RWPE2 (cell line): ENCODE measurements at regions not wholly inside any gene's neighbourhood (a gene's known extent, or its start where the extent isn't known, plus 50 kb on each side); places are given as distances from the start of the nearest gene placed in this dataset.

Source experiments
- ATAC-seq: fragments of 200-7000 bp; cut with Tn5 transposase; 3 replicates; pipeline ENCODE4 v1.9.1; 2021; ENCODE audit warnings: low read depth
- DNase-seq: peaks from one replicate; pipeline ENCODE4 v3.0.0-alpha.2; 2020; ENCODE audit warnings: low spot score
- H3K27ac ChIP-seq: fragments of 450-650 bp; 2 replicates; pipeline ENCODE4 v1.5.1; 2017; ENCODE audit warnings: mild to moderate bottlenecking; ENCODE audit not compliant: poor library complexity, severe bottlenecking
- H3K27me3 ChIP-seq: fragments of 250-450 bp; sonication (Bioruptor Pico); 2 replicates; pipeline ENCODE4 v1.5.1; 2021; ENCODE audit warnings: mild to moderate bottlenecking, moderate library complexity; ENCODE audit not compliant: insufficient read depth, poor library complexity, severe bottlenecking
- H3K36me3 ChIP-seq: fragments of 250-450 bp; sonication (Bioruptor Pico); 2 replicates; pipeline ENCODE4 v1.5.1; 2020; ENCODE audit warnings: low read depth, mild to moderate bottlenecking, moderate library complexity
- H3K4me1 ChIP-seq: fragments of 250-450 bp; sonication (Bioruptor Pico); 2 replicates; pipeline ENCODE4 v1.5.1; 2021; ENCODE audit warnings: mild to moderate bottlenecking, moderate library complexity; ENCODE audit not compliant: insufficient read depth, poor library complexity, severe bottlenecking
- H3K4me3 ChIP-seq: fragments of 250-450 bp; sonication (Bioruptor Pico); 2 replicates; pipeline ENCODE4 v1.5.1; 2021; ENCODE audit warnings: mild to moderate bottlenecking, moderate library complexity; ENCODE audit not compliant: severe bottlenecking
- H3K9me3 ChIP-seq: fragments of 250-450 bp; sonication (Bioruptor Pico); 2 replicates; pipeline ENCODE4 v1.5.1; 2021; ENCODE audit warnings: mild to moderate bottlenecking, moderate library complexity; ENCODE audit not compliant: severe bottlenecking
- CTCF ChIP-seq: fragments of 450-650 bp; IDR thresholded peaks from one replicate; pipeline ENCODE4 v1.5.1; 2017; ENCODE audit warnings: mild to moderate bottlenecking, moderate library complexity; ENCODE audit not compliant: poor library complexity, severe bottlenecking

GRCh38 chr15:38662033-38662802 lies 97.6 kb upstream of the RASGRP1 start:
- DNase-seq (no peak), ATAC-seq (no peak)
- Histone ChIP-seq H3K36me3 (no peaks in the 10 kb centered on the region), H3K27ac (no peak overlapping the region), H3K9me3 (no peaks in the 10 kb centered on the region), H3K4me1 (no peaks in the 10 kb centered on the region), H3K27me3 (peaks cover 17% of the 10 kb centered on the region), H3K4me3 (no peak overlapping the region)
- no peak for TF ChIP-seq CTCF

- DNase-seq (no peak), ATAC-seq (no peak)
- Histone ChIP-seq H3K4me3 (no peak overlapping the region), H3K27ac (no peak overlapping the region), H3K4me1 (no peaks in the 10 kb centered on the region), H3K27me3 (peaks cover 23% of the 10 kb centered on the region), H3K36me3 (no peaks in the 10 kb centered on the region), H3K9me3 (no peaks in the 10 kb centered on the region)
- TF ChIP-seq CTCF, result no peak
These were observed 98.2 kb upstream of the RASGRP1 start for GRCh38 chr15:38662805-38663204.

DNA sequence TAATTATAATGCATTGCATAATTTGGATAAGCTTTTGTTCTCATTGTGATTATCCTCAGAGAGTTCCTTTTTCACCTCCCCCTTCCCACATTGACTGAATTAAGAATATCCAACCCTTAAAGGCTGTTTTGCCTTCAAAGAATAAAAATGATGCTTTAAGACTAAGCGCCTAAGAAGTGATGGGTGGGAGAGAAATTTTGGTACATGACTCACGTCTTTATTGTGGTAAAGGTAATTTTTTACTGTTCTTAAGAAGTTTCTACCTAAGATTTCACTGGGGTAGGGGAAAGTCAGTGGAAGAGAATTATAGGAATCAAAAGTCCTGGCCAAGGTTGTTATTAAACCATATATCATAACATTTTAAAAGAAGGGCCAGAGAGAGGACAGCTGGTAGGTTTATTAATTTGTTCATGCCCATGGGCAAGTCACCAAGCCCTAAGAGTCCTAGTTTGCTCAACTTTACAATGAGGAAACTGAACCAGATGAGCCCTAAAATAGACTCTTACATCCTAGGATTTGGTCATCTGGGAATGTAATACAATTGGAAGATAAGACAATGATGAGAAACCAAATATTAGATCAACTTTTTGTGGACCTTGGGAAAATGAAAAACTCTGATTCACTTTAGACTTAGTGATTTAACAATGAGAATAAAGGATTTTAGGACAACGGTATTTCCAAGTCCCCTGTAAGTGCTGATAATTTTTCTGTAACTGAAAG lies 101.1 kb upstream of the RASGRP1 start:
- Histone ChIP-seq H3K27me3 (peaks cover 32% of the 10 kb centered on the region), H3K27ac (no peak overlapping the region), H3K4me3 (no peak overlapping the region), H3K4me1 (no peaks in the 10 kb centered on the region), H3K9me3 (no peaks in the 10 kb centered on the region), H3K36me3 (no peaks in the 10 kb centered on the region)
- DNase-seq, result no peak
- ATAC-seq, result no peak
- no peak for TF ChIP-seq CTCF

GRCh38 chr15:38666865-38667510 lies 102.4 kb upstream of the RASGRP1 start:
- Histone ChIP-seq H3K4me3 (no peak overlapping the region), H3K27ac (no peak overlapping the region), H3K9me3 (no peaks in the 10 kb centered on the region), H3K27me3 (peaks cover 32% of the 10 kb centered on the region), H3K36me3 (no peaks in the 10 kb centered on the region), H3K4me1 (no peaks in the 10 kb centered on the region)
- TF ChIP-seq CTCF, result no peak
- ATAC-seq (no peak), DNase-seq (no peak)
